PFSK-1 (cell line): ENCODE measurements at regions not wholly inside any gene's neighbourhood (a gene's known extent, or its start where the extent isn't known, plus 50 kb on each side); places are given as distances from the start of the nearest gene placed in this dataset.

Experiments
- FOXP2 ChIP-seq: optimal IDR thresholded peaks from 2 replicates; pipeline ENCODE3; 2011; ENCODE audit warnings: borderline replicate concordance, control low read depth, inconsistent platforms; ENCODE audit not compliant: insufficient read depth; ENCODE audit errors: extremely low read length, extremely low read depth
- POLR2AphosphoS5 ChIP-seq: IDR thresholded peaks from 2 replicates; pipeline ENCODE4 v1.6.1; 2012; ENCODE audit warnings: low read depth, mild to moderate bottlenecking, control low read depth, low read length, moderate library complexity
- SIN3A ChIP-seq: IDR thresholded peaks from 2 replicates; pipeline ENCODE4 v1.6.1; 2012; ENCODE audit warnings: mild to moderate bottlenecking, low read length, moderate library complexity, borderline replicate concordance; ENCODE audit not compliant: insufficient read depth
- TAF1 ChIP-seq: IDR thresholded peaks from 2 replicates; pipeline ENCODE4 v1.6.1; 2012; ENCODE audit warnings: low read length, control low read depth, borderline replicate concordance; ENCODE audit not compliant: insufficient read depth
- TF ChIP-seq, protein P1 (sequence below), 2 experiments: IDR thresholded peaks; 2 replicates each; pipeline versions ENCODE4 v1.6.1 to v1.8.0; 2011 to 2012; ENCODE audit warnings: low read depth in 2 of 2, low read length in 2 of 2, control low read depth in 1 of 2, inconsistent platforms in 1 of 2, mild to moderate bottlenecking in 1 of 2, moderate library complexity in 1 of 2; ENCODE audit not compliant: insufficient read depth in 1 of 2

DNA sequence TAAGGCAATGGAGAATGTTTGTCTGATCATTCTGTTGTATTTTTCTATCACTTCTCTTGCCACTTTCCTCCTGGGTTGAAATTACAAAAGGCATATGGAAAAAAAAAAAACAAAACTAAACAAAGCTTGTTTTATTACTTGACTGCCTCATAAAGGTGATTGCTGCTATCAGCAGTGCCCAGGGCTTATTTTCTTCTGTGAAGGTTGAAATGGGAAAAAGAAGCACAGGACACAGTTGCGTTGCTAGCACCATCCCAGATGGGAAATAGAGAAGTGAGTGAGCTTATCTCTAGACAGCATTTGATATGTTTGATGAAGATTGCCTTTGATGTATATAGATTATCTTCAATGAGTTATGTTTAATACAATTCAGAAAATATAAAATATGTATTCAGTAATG, 633.8 kb upstream of the ZNF804A start:
- TF ChIP-seq TAF1 = no peak
- no peak for TF ChIP-seq POLR2AphosphoS5
- TF ChIP-seq, protein P1, sequence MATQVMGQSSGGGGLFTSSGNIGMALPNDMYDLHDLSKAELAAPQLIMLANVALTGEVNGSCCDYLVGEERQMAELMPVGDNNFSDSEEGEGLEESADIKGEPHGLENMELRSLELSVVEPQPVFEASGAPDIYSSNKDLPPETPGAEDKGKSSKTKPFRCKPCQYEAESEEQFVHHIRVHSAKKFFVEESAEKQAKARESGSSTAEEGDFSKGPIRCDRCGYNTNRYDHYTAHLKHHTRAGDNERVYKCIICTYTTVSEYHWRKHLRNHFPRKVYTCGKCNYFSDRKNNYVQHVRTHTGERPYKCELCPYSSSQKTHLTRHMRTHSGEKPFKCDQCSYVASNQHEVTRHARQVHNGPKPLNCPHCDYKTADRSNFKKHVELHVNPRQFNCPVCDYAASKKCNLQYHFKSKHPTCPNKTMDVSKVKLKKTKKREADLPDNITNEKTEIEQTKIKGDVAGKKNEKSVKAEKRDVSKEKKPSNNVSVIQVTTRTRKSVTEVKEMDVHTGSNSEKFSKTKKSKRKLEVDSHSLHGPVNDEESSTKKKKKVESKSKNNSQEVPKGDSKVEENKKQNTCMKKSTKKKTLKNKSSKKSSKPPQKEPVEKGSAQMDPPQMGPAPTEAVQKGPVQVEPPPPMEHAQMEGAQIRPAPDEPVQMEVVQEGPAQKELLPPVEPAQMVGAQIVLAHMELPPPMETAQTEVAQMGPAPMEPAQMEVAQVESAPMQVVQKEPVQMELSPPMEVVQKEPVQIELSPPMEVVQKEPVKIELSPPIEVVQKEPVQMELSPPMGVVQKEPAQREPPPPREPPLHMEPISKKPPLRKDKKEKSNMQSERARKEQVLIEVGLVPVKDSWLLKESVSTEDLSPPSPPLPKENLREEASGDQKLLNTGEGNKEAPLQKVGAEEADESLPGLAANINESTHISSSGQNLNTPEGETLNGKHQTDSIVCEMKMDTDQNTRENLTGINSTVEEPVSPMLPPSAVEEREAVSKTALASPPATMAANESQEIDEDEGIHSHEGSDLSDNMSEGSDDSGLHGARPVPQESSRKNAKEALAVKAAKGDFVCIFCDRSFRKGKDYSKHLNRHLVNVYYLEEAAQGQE (IDR thresholded peaks at IDR 0.05; ENCODE audit: insufficient read depth in 1 of 2, low read depth in 2 of 2, low read length in 2 of 2) = no peak
- TF ChIP-seq SIN3A = no peak
- TF ChIP-seq FOXP2 = no peak
